ENCODE measurements at regions not wholly inside any gene's neighbourhood (a gene's known extent, or its start where the extent isn't known, plus 50 kb on each side); places are given as distances from the start of the nearest gene placed in this dataset.
A peak's percentile ranks its signal among the peaks of the same experiment; 100 is the strongest.

- no peak for DNase-seq (ENCODE audit: extremely low spot score)
- H3K4me3 ChIP-seq = no peak overlapping the region
- H3K36me3 ChIP-seq = no peaks in the 10 kb centered on the region
- peaks cover 18 to 26% (median 22%) of the 10 kb centered on the region in 4 donors for H3K4me1 ChIP-seq
- WGBS = 88% methylated on average over 6 of the region's 6 CpGs
- intact Hi-C loops (cut with DNase I) = no loop called here
- H3K9me3 ChIP-seq = no peaks in the 10 kb centered on the region
- TF ChIP-seq CTCF (IDR thresholded peaks at IDR 0.05) = no peak
- peak overlapping the region in 1 of 4 donors; percentile 55 for H3K27ac ChIP-seq (replicated peaks in 1 of 4)
- peaks cover 0 to 31% (median 8%) of the 10 kb centered on the region in 4 donors for H3K27me3 ChIP-seq
Measured at GRCh38 chr2:172230889-172231401, 128.2 kb upstream of the DLX2 start.

GRCh38 chr2:172231508-172231907 lies 128.8 kb upstream of the DLX2 start:
- Histone ChIP-seq H3K36me3 (no peaks in the 10 kb centered on the region), H3K9me3 (no peaks in the 10 kb centered on the region), H3K27me3 (peaks cover 0 to 36% (median 11%) of the 10 kb centered on the region in 4 donors), H3K4me3 (no peak overlapping the region), H3K27ac (replicated peaks in 1 of 4) (peak overlapping the region in 2 of 4 donors; percentile 13 to 55), H3K4me1 (peaks cover 18 to 26% (median 22%) of the 10 kb centered on the region in 4 donors)
- 95% methylated on average over 3 of the region's 3 CpGs for WGBS
- no peak for DNase-seq (ENCODE audit: extremely low spot score)
- no peak for TF ChIP-seq POLR2AphosphoS5 (IDR thresholded peaks at IDR 0.05)
- TF ChIP-seq POLR2A (IDR thresholded peaks at IDR 0.05; ENCODE audit: low read depth) = no peak
- intact Hi-C loops (cut with DNase I) = no loop called here

- peak overlapping the region in 3 of 4 donors; percentile 15 to 52 (median 37) for H3K27ac ChIP-seq (replicated peaks in 1 of 4)
- intact Hi-C loops (cut with DNase I) = no loop called here
- H3K4me1 ChIP-seq = peaks cover 18 to 26% (median 22%) of the 10 kb centered on the region in 4 donors
Measured at GRCh38 chr2:172232708-172233396, 130.2 kb upstream of the DLX2 start.

GRCh38 chr2:172233987-172234715 lies 131.5 kb upstream of the DLX2 start:
- Histone ChIP-seq H3K4me3 (peak overlapping the region; percentile 38 to 48 (median 47)), H3K36me3 (no peaks in the 10 kb centered on the region), H3K9me3 (no peaks in the 10 kb centered on the region), H3K27ac (replicated peaks in 1 of 4) (peak overlapping the region in 1 of 4 donors; percentile 37), H3K27me3 (peaks cover 0 to 57% (median 13%) of the 10 kb centered on the region in 4 donors), H3K4me1 (peaks cover 18 to 26% (median 20%) of the 10 kb centered on the region in 4 donors)
- no peak for DNase-seq (ENCODE audit: extremely low spot score)
- intact Hi-C loops (cut with DNase I) = no loop called here
- WGBS = 67% methylated on average over 9 of the region's 9 CpGs
- TF ChIP-seq POLR2AphosphoS5 (IDR thresholded peaks at IDR 0.05) (no peak), POLR2A (IDR thresholded peaks at IDR 0.05; ENCODE audit: low read depth) (no peak), CTCF (IDR thresholded peaks at IDR 0.05) (no peak), EP300 (IDR thresholded peaks at IDR 0.05) (no peak)

More at GRCh38 chr2:172232708-172233396, 130.2 kb upstream of the DLX2 start:
- WGBS = 82% methylated on average over 9 of the region's 9 CpGs
- no peak for DNase-seq (ENCODE audit: extremely low spot score)
- no peaks in the 10 kb centered on the region for H3K9me3 ChIP-seq
- no peak for TF ChIP-seq POLR2AphosphoS5 (IDR thresholded peaks at IDR 0.05)
- TF ChIP-seq CTCF (IDR thresholded peaks at IDR 0.05) = no peak
- TF ChIP-seq POLR2A (IDR thresholded peaks at IDR 0.05; ENCODE audit: low read depth) = no peak
- no peak for TF ChIP-seq EP300 (IDR thresholded peaks at IDR 0.05)
- H3K27me3 ChIP-seq = peaks cover 0 to 48% (median 13%) of the 10 kb centered on the region in 4 donors
- H3K36me3 ChIP-seq = no peaks in the 10 kb centered on the region
- no peak overlapping the region for H3K4me3 ChIP-seq
